ENCODE measurements at regions not wholly inside any gene's neighbourhood (a gene's known extent, or its start where the extent isn't known, plus 50 kb on each side); places are given as distances from the start of the nearest gene placed in this dataset.

GRCh38 chr1:4557949-4558348 is 96.5 kb upstream of the AJAP1 start:
- FAIRE-seq (no peak), DNase-seq (ENCODE audit: low read depth) (no peak)
- Histone ChIP-seq H3K4me3 (ENCODE audit: low read depth, low read length) (no peak overlapping the region), H3K36me3 (ENCODE audit: control insufficient read depth, insufficient read depth, low read length) (no peaks in the 10 kb centered on the region), H3K27me3 (ENCODE audit: control insufficient read depth, insufficient read depth, low read length) (no peaks in the 10 kb centered on the region)
- TF ChIP-seq, protein P1, sequence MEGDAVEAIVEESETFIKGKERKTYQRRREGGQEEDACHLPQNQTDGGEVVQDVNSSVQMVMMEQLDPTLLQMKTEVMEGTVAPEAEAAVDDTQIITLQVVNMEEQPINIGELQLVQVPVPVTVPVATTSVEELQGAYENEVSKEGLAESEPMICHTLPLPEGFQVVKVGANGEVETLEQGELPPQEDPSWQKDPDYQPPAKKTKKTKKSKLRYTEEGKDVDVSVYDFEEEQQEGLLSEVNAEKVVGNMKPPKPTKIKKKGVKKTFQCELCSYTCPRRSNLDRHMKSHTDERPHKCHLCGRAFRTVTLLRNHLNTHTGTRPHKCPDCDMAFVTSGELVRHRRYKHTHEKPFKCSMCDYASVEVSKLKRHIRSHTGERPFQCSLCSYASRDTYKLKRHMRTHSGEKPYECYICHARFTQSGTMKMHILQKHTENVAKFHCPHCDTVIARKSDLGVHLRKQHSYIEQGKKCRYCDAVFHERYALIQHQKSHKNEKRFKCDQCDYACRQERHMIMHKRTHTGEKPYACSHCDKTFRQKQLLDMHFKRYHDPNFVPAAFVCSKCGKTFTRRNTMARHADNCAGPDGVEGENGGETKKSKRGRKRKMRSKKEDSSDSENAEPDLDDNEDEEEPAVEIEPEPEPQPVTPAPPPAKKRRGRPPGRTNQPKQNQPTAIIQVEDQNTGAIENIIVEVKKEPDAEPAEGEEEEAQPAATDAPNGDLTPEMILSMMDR (IDR thresholded peaks at IDR 0.05; ENCODE audit: insufficient read depth, low read length, severe bottlenecking), result no peak

DNA sequence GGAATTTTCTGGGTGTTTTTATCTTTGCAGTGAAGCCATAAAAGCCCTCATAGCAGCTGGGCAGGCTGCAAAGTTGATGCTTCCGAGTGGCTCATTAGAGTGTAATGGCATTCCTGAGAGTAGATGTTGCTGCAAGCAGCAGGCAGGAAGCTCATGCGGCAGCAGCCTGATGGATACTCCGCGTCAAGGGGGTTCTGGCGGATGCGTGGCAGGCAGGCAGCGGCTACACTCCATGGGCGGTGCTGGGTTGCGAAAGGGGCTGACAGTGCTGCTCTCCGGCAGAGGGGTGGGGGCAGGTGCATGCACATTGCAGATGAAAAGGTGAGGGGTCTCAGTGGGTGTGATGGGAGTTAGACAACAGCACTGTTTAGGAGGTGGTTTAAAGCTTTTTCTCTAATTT is 93.2 kb upstream of the AJAP1 start:
- FAIRE-seq, result no peak
- no peak for DNase-seq (ENCODE audit: low read depth)
- no peaks in the 10 kb centered on the region for H3K27me3 ChIP-seq (ENCODE audit: control insufficient read depth, insufficient read depth, low read length)
- TF ChIP-seq, protein P1 (IDR thresholded peaks at IDR 0.05; ENCODE audit: insufficient read depth, low read length, severe bottlenecking), result no peak
- H3K36me3 ChIP-seq (ENCODE audit: control insufficient read depth, insufficient read depth, low read length), result no peaks in the 10 kb centered on the region
- H3K4me3 ChIP-seq (ENCODE audit: low read depth, low read length), result no peak overlapping the region

DNA sequence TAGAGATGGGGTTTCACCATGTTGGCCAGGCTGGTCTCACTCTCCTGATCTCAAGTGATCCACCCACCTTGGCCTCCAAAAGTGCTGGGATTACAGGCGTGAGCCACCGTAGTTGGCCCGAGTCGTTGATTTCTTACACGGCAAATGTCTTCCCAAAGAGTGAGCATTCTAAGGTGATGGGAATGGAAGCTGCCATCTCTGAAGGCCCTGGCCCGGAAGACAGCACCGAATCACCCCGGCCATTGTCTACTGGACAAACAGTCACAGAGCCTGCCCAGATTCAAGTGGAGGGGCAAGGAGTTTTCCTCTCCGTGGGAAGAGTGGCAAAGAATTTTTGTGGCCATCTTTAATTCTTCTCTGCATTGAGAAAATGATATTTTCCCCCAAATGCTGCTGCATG is 92.1 kb upstream of the AJAP1 start:
- H3K4me3 ChIP-seq (ENCODE audit: low read depth, low read length), result no peak overlapping the region
- DNase-seq (ENCODE audit: low read depth) (no peak), FAIRE-seq (no peak)
- no peaks in the 10 kb centered on the region for H3K27me3 ChIP-seq (ENCODE audit: control insufficient read depth, insufficient read depth, low read length)
- H3K36me3 ChIP-seq (ENCODE audit: control insufficient read depth, insufficient read depth, low read length), result no peaks in the 10 kb centered on the region
- TF ChIP-seq, protein P1 (IDR thresholded peaks at IDR 0.05; ENCODE audit: insufficient read depth, low read length, severe bottlenecking), result no peak

DNA sequence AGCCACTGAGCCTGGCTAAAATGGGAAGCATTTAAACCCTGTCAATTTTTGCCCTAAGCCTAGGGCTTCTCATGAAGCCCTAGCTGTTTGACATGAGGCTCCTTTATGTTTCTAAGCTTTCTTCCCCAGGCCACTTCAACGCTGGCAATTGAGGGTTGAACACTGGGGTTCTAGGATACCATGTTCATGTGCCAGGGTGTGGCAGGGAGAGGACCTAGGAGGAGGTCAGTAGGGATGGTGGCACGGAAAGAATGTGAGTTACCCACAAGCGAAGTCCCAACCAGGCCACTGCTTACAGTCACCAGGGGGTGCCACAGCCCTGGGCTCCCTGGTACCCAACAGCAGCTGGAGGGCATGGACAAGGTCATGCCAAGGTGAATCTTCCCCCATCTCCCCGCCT is 90.8 kb upstream of the AJAP1 start:
- Histone ChIP-seq H3K36me3 (ENCODE audit: control insufficient read depth, insufficient read depth, low read length) (no peaks in the 10 kb centered on the region), H3K27me3 (ENCODE audit: control insufficient read depth, insufficient read depth, low read length) (no peaks in the 10 kb centered on the region), H3K4me3 (ENCODE audit: low read depth, low read length) (no peak overlapping the region)
- DNase-seq (ENCODE audit: low read depth), result no peak
- TF ChIP-seq, protein P1 (IDR thresholded peaks at IDR 0.05; ENCODE audit: insufficient read depth, low read length, severe bottlenecking), result no peak
- no peak for FAIRE-seq

DNA sequence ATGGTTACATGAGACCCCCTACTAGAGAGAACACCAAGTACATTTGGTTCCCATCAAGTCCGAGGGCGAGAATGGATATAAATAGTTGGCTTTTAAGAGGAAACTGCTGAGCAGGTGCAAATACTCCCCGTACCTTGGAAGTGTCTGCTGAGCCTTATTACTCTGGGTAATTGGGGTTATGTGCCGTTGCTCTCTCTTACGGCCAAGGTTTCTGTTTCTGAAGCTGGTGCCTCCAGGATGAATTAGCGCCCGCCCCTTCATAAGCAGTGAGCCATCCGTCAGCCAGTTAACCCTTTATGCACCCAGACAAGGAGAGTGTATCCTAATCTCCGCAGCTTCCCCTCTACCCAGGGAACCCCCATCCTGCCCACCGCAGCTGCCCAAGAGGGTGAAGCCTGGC is 90.4 kb upstream of the AJAP1 start:
- Histone ChIP-seq H3K27me3 (ENCODE audit: control insufficient read depth, insufficient read depth, low read length) (no peaks in the 10 kb centered on the region), H3K36me3 (ENCODE audit: control insufficient read depth, insufficient read depth, low read length) (no peaks in the 10 kb centered on the region), H3K4me3 (ENCODE audit: low read depth, low read length) (no peak overlapping the region)
- TF ChIP-seq, protein P1 (IDR thresholded peaks at IDR 0.05; ENCODE audit: insufficient read depth, low read length, severe bottlenecking), result no peak
- DNase-seq (ENCODE audit: low read depth) (no peak), FAIRE-seq (no peak)

DNA sequence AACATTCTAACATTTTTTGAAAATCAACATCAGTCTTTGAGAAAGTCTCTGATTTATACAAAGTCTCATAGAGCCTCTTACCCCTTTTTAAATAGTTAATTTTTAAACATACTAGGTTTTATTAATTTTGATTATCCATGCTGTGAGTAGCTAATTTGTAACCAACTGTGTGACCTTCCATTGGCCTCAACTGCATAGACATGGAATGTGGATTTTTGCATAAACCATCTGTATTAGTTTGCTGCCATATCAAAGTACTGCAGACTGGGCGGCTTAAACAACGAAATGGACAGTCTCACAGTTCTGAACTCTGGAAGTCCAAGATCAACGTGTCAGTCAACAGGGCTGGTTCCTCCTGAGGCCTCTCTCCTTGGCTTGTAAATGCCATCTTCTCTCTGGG is 89.2 kb upstream of the AJAP1 start:
- peak; percentile 32 for FAIRE-seq

More for the DNA sequence above, 89.2 kb upstream of the AJAP1 start:
- no peak for DNase-seq (ENCODE audit: low read depth)
- Histone ChIP-seq H3K36me3 (ENCODE audit: control insufficient read depth, insufficient read depth, low read length) (no peaks in the 10 kb centered on the region), H3K27me3 (ENCODE audit: control insufficient read depth, insufficient read depth, low read length) (no peaks in the 10 kb centered on the region), H3K4me3 (ENCODE audit: low read depth, low read length) (no peak overlapping the region)
- TF ChIP-seq, protein P1 (IDR thresholded peaks at IDR 0.05; ENCODE audit: insufficient read depth, low read length, severe bottlenecking), result no peak
